ENCODE measurements at regions not wholly inside any gene's neighbourhood (a gene's known extent, or its start where the extent isn't known, plus 50 kb on each side); places are given as distances from the start of the nearest gene placed in this dataset.

DNA sequence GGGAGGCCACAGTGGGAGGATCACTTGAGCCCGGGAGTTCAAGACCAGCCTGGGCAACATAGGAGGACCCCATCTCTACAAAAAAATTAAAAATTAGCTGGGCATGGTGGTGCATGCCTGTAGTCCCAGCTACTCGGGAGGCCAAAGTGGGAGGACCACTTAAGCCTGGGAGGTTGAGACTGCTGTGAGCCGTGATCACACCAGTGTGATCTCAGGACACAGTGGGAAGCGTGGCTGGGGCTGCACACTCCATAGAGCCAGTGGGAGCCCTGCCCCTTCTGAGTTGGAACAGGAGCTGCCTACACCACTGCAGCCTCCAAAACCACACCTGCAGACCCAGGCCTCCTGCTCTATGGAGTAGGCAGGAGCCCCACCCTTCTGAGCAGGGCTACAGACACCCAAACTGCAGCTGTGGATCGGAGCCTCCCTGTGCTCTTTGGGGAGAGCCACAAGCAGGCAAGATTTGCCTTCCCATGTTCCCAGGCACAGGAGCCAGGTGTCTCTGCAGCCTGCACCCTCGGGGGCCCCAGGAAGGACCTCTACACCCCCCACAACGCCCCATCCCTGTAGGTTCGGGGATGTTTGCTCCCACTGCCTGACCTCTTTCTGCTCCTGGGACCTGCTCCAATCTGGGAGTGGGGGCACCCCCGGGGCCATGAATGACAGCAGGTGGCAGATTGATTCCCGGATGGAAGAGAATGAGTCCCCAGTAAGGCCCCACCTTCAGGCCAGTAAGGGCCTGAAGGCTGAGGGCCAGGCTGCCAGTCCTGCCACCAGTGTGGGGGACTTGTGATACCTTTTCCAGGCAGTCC, 245.4 kb downstream of the BUD13 start:
- TF ChIP-seq, protein P1, sequence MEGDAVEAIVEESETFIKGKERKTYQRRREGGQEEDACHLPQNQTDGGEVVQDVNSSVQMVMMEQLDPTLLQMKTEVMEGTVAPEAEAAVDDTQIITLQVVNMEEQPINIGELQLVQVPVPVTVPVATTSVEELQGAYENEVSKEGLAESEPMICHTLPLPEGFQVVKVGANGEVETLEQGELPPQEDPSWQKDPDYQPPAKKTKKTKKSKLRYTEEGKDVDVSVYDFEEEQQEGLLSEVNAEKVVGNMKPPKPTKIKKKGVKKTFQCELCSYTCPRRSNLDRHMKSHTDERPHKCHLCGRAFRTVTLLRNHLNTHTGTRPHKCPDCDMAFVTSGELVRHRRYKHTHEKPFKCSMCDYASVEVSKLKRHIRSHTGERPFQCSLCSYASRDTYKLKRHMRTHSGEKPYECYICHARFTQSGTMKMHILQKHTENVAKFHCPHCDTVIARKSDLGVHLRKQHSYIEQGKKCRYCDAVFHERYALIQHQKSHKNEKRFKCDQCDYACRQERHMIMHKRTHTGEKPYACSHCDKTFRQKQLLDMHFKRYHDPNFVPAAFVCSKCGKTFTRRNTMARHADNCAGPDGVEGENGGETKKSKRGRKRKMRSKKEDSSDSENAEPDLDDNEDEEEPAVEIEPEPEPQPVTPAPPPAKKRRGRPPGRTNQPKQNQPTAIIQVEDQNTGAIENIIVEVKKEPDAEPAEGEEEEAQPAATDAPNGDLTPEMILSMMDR (IDR thresholded peaks at IDR 0.05; ENCODE audit: control insufficient read depth, insufficient read depth, low read depth, low read length, missing control alignments), result no peak
- DNase-seq (ENCODE audit: low read depth), result no peak
- no peak overlapping the region for H3K4me3 ChIP-seq (ENCODE audit: control insufficient read depth, low read depth, low read length)

DNA sequence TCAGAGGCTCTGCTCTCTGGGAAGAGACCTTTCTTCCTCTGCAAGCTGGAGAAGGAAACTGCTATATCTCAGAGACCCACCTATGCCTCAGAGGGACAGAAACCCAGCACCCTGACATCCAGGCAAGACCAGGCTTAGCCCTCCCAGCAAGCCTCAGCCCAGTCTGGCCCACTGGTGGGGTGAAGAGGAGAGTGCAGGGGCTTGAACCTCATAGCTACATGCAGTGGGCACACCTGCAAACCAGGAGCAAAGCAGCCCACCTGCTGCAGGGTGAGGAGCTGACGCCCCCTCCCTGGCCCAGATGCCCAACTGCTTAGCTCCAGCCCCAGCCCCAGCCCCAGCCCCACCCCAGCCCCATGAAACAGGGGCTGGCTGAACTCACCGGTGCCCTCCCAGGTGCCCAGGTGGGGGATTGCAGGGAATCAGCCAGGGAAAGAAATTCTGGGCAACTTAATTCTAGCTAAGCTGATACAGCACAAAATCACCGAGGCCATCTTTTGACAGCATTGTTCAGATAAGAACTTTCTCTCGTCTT, 246.8 kb downstream of the BUD13 start:
- H3K4me3 ChIP-seq (ENCODE audit: control insufficient read depth, low read depth, low read length), result no peak overlapping the region
- DNase-seq (ENCODE audit: low read depth), result no peak
- TF ChIP-seq, protein P1 (IDR thresholded peaks at IDR 0.05; ENCODE audit: control insufficient read depth, insufficient read depth, low read depth, low read length, missing control alignments), result no peak

DNA sequence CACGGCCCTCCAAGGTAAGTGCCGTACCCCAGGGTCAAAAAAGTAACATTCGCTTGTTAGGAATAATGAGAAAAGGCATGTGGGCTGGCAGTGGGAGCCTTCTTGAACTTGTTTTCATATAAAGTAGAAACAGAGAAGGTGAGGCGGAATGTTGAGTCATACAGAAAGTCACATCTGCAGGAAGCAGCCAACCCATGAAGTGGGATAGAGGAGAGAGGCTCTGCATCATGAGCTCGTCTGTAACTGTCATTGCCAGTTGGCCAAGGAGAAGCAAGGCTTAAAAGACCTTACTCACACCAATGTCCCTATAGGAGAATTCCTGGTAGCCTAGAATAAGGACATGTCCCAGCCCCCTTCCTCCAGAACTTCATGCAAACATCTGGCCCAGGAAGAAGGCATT, 253.3 kb downstream of the BUD13 start:
- TF ChIP-seq, protein P1 (IDR thresholded peaks at IDR 0.05; ENCODE audit: control insufficient read depth, insufficient read depth, low read depth, low read length, missing control alignments), result no peak
- no peak overlapping the region for H3K4me3 ChIP-seq (ENCODE audit: control insufficient read depth, low read depth, low read length)
- no peak for DNase-seq (ENCODE audit: low read depth)

DNA sequence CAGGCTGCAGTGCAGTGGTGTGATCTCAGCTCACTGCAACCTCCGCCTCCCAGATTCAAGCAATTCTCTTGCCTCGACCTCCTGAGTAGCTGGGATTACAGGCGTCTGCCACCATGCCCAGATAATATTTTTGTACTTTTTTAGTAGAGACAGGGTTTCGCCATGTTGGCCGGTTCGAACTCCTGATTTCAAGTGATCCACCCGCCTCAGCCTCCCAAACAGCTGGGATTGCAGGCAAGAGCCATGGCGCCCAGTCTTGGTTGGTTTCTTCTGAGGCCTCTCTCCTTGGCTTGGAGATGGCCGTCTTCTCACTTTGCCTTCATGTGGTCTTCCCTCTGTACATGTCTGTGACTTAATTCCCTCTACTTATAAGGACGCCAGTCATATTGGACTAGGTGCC, 254.6 kb downstream of the BUD13 start:
- no peak overlapping the region for H3K4me3 ChIP-seq (ENCODE audit: control insufficient read depth, low read depth, low read length)
- TF ChIP-seq, protein P1 (IDR thresholded peaks at IDR 0.05; ENCODE audit: control insufficient read depth, insufficient read depth, low read depth, low read length, missing control alignments), result no peak
- no peak for DNase-seq (ENCODE audit: low read depth)

GRCh38 chr11:116517584-116517983, 255.2 kb downstream of the BUD13 start:
- TF ChIP-seq, protein P1 (IDR thresholded peaks at IDR 0.05; ENCODE audit: control insufficient read depth, insufficient read depth, low read depth, low read length, missing control alignments), result no peak

DNA sequence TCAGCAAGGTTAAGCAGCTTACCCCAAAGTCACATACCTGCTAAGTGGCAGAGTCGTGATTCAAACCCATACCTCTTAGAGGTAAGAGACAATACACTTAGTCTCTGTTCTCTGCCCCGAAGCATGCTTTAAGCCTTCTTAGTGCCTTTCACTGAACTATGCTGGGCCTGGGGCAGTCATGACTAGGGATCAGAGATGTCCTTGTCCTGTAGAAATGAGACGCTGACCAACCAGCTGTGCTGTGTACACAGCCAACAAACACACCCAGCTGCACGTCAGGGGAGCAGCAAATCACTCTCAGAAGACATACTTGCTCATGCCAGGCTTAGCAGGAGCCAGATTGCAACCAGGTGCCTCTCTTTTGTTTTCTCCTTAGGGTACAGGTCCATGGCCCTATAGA, 255.7 kb downstream of the BUD13 start:
- TF ChIP-seq, protein P1 (IDR thresholded peaks at IDR 0.05; ENCODE audit: control insufficient read depth, insufficient read depth, low read depth, low read length, missing control alignments), result no peak
- DNase-seq (ENCODE audit: low read depth), result no peak
- H3K4me3 ChIP-seq (ENCODE audit: control insufficient read depth, low read depth, low read length), result no peak overlapping the region

More at GRCh38 chr11:116517584-116517983, 255.2 kb downstream of the BUD13 start:
- no peak overlapping the region for H3K4me3 ChIP-seq (ENCODE audit: control insufficient read depth, low read depth, low read length)
- DNase-seq (ENCODE audit: low read depth), result no peak

Measured in AG09309 (cell line).